ENCODE measurements at regions not wholly inside any gene's neighbourhood (a gene's known extent, or its start where the extent isn't known, plus 50 kb on each side); places are given as distances from the start of the nearest gene placed in this dataset.

DNA sequence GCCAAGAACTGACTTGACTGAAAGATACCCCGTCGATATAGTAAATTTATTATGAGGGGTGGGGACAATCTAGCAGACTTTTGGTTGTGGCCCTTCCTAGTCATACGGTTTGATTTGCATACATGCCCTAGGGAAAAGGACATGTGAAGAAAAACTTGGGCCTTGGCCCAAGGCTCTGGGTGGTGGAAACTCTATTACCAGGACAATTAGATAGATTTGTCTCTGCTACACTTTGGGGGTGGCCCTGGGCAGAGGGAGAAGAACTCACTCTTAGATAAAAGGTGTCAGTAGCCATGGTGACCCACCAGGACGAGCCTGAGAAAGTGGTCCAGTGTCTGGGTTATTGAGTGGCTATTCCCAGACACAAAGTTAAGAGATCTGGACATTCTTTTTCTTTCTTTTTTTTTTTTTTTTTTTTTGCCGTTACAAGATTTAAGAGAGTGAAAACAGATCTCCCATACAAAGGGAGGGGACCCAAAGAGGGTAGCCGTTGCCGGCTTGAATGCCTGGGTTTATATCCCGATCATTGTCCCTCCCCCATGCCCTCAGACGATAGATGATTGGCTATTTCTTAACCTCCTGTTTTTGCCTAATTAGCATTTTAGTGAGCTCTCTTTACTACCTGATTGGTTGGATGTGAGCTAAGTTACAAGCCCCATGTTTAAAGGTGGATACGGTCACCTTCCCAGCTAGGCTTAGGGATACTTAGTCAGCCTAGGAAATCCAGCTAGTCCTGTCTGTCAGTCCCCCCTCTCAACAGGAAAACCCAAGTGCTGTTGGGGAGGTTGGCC lies 96.4 kb upstream of the SMAD3 start:
- no peak overlapping the region for H3K56ac ChIP-seq (replicated peaks; ENCODE audit: insufficient read length, low read depth, low read length)
- no peak overlapping the region for H2BK20ac ChIP-seq (ENCODE audit: low read length)
- ChIA-PET CTCF (ENCODE audit: partially characterized antibody) (interaction anchor here (0.6 to 1.5 kb wide), 3 partner anchors 8 to 159 kb away, joined by 3 to 4 read pairs (median 3); no protein-coding TSS in a partner anchor), POLR2A (ENCODE audit: partially characterized antibody) (interaction anchor here (0.5 kb wide), 1 partner anchor 308 kb away, joined by 3 read pairs; no protein-coding TSS in a partner anchor)
- no peak overlapping the region for H3K4me2 ChIP-seq (ENCODE audit: insufficient read depth in 1 of 2, low read depth in 2 of 2, low read length in 2 of 2)
- no peak overlapping the region for H2AFZ ChIP-seq (ENCODE audit: low read length)
- H3K36me3 ChIP-seq (ENCODE audit: control insufficient read depth in 2 of 4, insufficient read depth in 4 of 4, low read length in 3 of 4) = no peaks in the 10 kb centered on the region
- H2BK120ac ChIP-seq (replicated peaks; ENCODE audit: low read depth, low read length) = no peak overlapping the region
- no peak overlapping the region for H4K8ac ChIP-seq (ENCODE audit: extremely low read depth, insufficient read depth, low read length)
- H3K18ac ChIP-seq (ENCODE audit: extremely low read depth, low read length) = no peak overlapping the region
- no peak overlapping the region for H4K91ac ChIP-seq (replicated peaks; ENCODE audit: insufficient read length, low read length)
- WGBS, 2 experiments (ENCODE audit: extremely low coverage in 1 of 2, insufficient coverage in 1 of 2, insufficient read length in 1 of 2, insufficient replicate concordance in 2 of 2, low coverage in 1 of 2, low lambda C conversion rate in 2 of 2, missing lambda C conversion rate in 1 of 2) = 90% methylated on average over 10 of the region's 10 CpGs; no CpG with 5 or more reads in 1 of the 2 experiments
- H3K23ac ChIP-seq (ENCODE audit: insufficient read length) = no peak overlapping the region
- DNase-seq (ENCODE audit: low read depth in 1 of 2, low spot score in 2 of 2) (no peak), FAIRE-seq (no peak)
- no peak overlapping the region for H2BK12ac ChIP-seq (ENCODE audit: low read depth, low read length)
- no peak overlapping the region for H2AK5ac ChIP-seq (ENCODE audit: low read depth, low read length)
- H3K23me2 ChIP-seq (ENCODE audit: low read depth, low read length) = no peaks in the 10 kb centered on the region
- no peak overlapping the region for H4K5ac ChIP-seq (ENCODE audit: insufficient read length, low read depth, low read length)
- no peaks in the 10 kb centered on the region for H3K9me3 ChIP-seq (ENCODE audit: insufficient read depth in 2 of 2, low read depth in 1 of 2, low read length in 1 of 2)
- H4K20me1 ChIP-seq (replicated peaks in 1 of 2; ENCODE audit: control insufficient read depth in 1 of 2, insufficient read depth in 2 of 2, low read length in 2 of 2) = no peaks in the 10 kb centered on the region
- H2BK5ac ChIP-seq (ENCODE audit: low read depth, low read length) = no peak overlapping the region
- no peak overlapping the region for H2BK15ac ChIP-seq (ENCODE audit: low read length)
- H3K79me1 ChIP-seq (ENCODE audit: low read depth, low read length) = no peaks in the 10 kb centered on the region
- no peak overlapping the region for H3K14ac ChIP-seq (ENCODE audit: insufficient read length)
- no peaks in the 10 kb centered on the region for H3K4me1 ChIP-seq (replicated peaks in 1 of 4; ENCODE audit: control insufficient read depth in 3 of 4, insufficient read depth in 4 of 4, low read length in 3 of 4)
- H3K79me2 ChIP-seq (ENCODE audit: control insufficient read depth in 1 of 2, insufficient read depth in 2 of 2, low read length in 2 of 2) = no peaks in the 10 kb centered on the region
- H3K27me3 ChIP-seq (replicated peaks in 1 of 4; ENCODE audit: control insufficient read depth in 3 of 4, extremely low read depth in 1 of 4, insufficient read depth in 3 of 4, low read length in 3 of 4) = no peaks in the 10 kb centered on the region
- no peak overlapping the region for H3K4ac ChIP-seq (replicated peaks; ENCODE audit: insufficient read length, low read depth, low read length)
- H3K9ac ChIP-seq (replicated peaks in 1 of 4; ENCODE audit: extremely low read depth in 1 of 4, low read depth in 3 of 4, low read length in 3 of 4) = no peak overlapping the region
- no peak overlapping the region for H3K4me3 ChIP-seq (ENCODE audit: extremely low read depth in 1 of 4, insufficient read depth in 2 of 4, low read depth in 3 of 4, low read length in 4 of 4)
- no peak overlapping the region for H3K27ac ChIP-seq (ENCODE audit: low read depth, low read length)
- TF ChIP-seq ZNF274 (IDR thresholded peaks at IDR 0.05; ENCODE audit: borderline replicate concordance, extremely low read depth, low read length) (no peak), HDAC6 (IDR thresholded peaks at IDR 0.05; ENCODE audit: low read depth, low read length) (no peak), SIN3A (conservative IDR thresholded peaks at IDR 0.05 in 1 of 2, IDR thresholded peaks at IDR 0.05 in 1 of 2; ENCODE audit: low read depth in 1 of 2, low read length in 2 of 2) (no peak), BCL11A (IDR thresholded peaks at IDR 0.05; ENCODE audit: low read depth in 2 of 2, low read length in 2 of 2) (no peak)
